Activated CD4-positive, alpha-beta memory T cell treated with anti-CD3 and anti-CD28 coated beads, Interleukin-2, amount 10 ng/mL, durations not matched to agents 7 days and 5 days (primary cell): ENCODE measurements at regions not wholly inside any gene's neighbourhood (a gene's known extent, or its start where the extent isn't known, plus 50 kb on each side); places are given as distances from the start of the nearest gene placed in this dataset.

Experiments used
- CTCF ChIA-PET: fragments of 350-600 bp; sonication (Branson Sonifier 250); formaldehyde crosslinking; loops from one replicate; lab custom pipeline; 2021; ENCODE audit warnings: antibody characterized with exemption, inconsistent platforms; lab: Charles Lee
- POLR2A ChIA-PET: fragments of 350-600 bp; sonication (Branson Sonifier 250); formaldehyde crosslinking; loops from one replicate; lab custom pipeline; 2021; ENCODE audit warnings: antibody characterized with exemption; lab: Charles Lee
- DNase-seq: peaks from one replicate; pipeline ENCODE4 v3.0.0-alpha.2; 2020
- H3K27ac Mint-ChIP-seq: one replicate; pipeline ENCODE4 v1.8.0; 2021; ENCODE audit warnings: mild to moderate bottlenecking, mixed read lengths
- H3K27me3 Mint-ChIP-seq: one replicate; pipeline ENCODE4 v1.8.0; 2021; ENCODE audit warnings: mixed read lengths
- H3K36me3 Mint-ChIP-seq: one replicate; pipeline ENCODE4 v1.8.0; 2021; ENCODE audit warnings: low read depth, mixed read lengths
- H3K4me1 Mint-ChIP-seq: one replicate; pipeline ENCODE4 v1.8.0; 2021; ENCODE audit warnings: mixed read lengths
- H3K4me3 Mint-ChIP-seq: one replicate; pipeline ENCODE4 v1.8.0; 2021; ENCODE audit warnings: mild to moderate bottlenecking, mixed read lengths
- H3K9me3 Mint-ChIP-seq: one replicate; pipeline ENCODE4 v1.8.0; 2021; ENCODE audit warnings: mixed read lengths

- no peak for DNase-seq
- Mint-ChIP-seq H3K27ac (no peak overlapping the region), H3K36me3 (no peaks in the 10 kb centered on the region), H3K27me3 (peaks cover 8% of the 10 kb centered on the region), H3K4me3 (no peak overlapping the region), H3K4me1 (no peaks in the 10 kb centered on the region), H3K9me3 (no peaks in the 10 kb centered on the region)
- ChIA-PET POLR2A (no interaction called here), CTCF (no interaction called here)
Measured at GRCh38 chr16:77558786-77559185, 124.0 kb upstream of the ADAMTS18 start.

GRCh38 chr16:77562497-77562896 lies 127.7 kb upstream of the ADAMTS18 start:
- H3K9me3 Mint-ChIP-seq: no peaks in the 10 kb centered on the region
- ChIA-PET POLR2A (no interaction called here), CTCF (no interaction called here)
- H3K27ac Mint-ChIP-seq: no peak overlapping the region
- H3K4me1 Mint-ChIP-seq: no peaks in the 10 kb centered on the region
- no peak for DNase-seq
- H3K27me3 Mint-ChIP-seq: peaks cover 7% of the 10 kb centered on the region
- no peak overlapping the region for H3K4me3 Mint-ChIP-seq
- no peaks in the 10 kb centered on the region for H3K36me3 Mint-ChIP-seq

- no peaks in the 10 kb centered on the region for H3K36me3 Mint-ChIP-seq
- POLR2A ChIA-PET: no interaction called here
- no peaks in the 10 kb centered on the region for H3K9me3 Mint-ChIP-seq
- H3K27ac Mint-ChIP-seq: no peak overlapping the region
- DNase-seq: no peak
- H3K27me3 Mint-ChIP-seq: peaks cover 7% of the 10 kb centered on the region
- H3K4me3 Mint-ChIP-seq: no peak overlapping the region
- CTCF ChIA-PET: no interaction called here
- H3K4me1 Mint-ChIP-seq: no peaks in the 10 kb centered on the region
Measured at GRCh38 chr16:77564791-77565390, 130.1 kb upstream of the ADAMTS18 start.

- H3K36me3 Mint-ChIP-seq: no peaks in the 10 kb centered on the region
- no peak overlapping the region for H3K27ac Mint-ChIP-seq
- ChIA-PET CTCF (no interaction called here), POLR2A (no interaction called here)
- DNase-seq: no peak
- no peaks in the 10 kb centered on the region for H3K4me1 Mint-ChIP-seq
- H3K27me3 Mint-ChIP-seq: peaks cover 9% of the 10 kb centered on the region
- H3K9me3 Mint-ChIP-seq: no peaks in the 10 kb centered on the region
- H3K4me3 Mint-ChIP-seq: no peak overlapping the region
Measured at GRCh38 chr16:77569406-77569805, 134.6 kb upstream of the ADAMTS18 start.

- POLR2A ChIA-PET: no interaction called here
- CTCF ChIA-PET: interaction anchor here (1.8 kb wide), 1 partner anchor 14 kb away, joined by 9 read pairs; no protein-coding TSS in a partner anchor
- Mint-ChIP-seq H3K4me3 (no peak overlapping the region), H3K4me1 (no peaks in the 10 kb centered on the region), H3K27ac (no peak overlapping the region), H3K27me3 (peaks cover 7% of the 10 kb centered on the region), H3K36me3 (no peaks in the 10 kb centered on the region), H3K9me3 (no peaks in the 10 kb centered on the region)
- DNase-seq: no peak
Measured at GRCh38 chr16:77570574-77570973, 135.7 kb upstream of the ADAMTS18 start.

GRCh38 chr16:77571115-77571862 lies 136.5 kb upstream of the ADAMTS18 start:
- Mint-ChIP-seq H3K27me3 (peaks cover 5% of the 10 kb centered on the region), H3K4me3 (no peak overlapping the region), H3K9me3 (no peaks in the 10 kb centered on the region), H3K36me3 (no peaks in the 10 kb centered on the region), H3K4me1 (no peaks in the 10 kb centered on the region), H3K27ac (no peak overlapping the region)
- POLR2A ChIA-PET: no interaction called here
- CTCF ChIA-PET: interaction anchor here (1.8 kb wide), 1 partner anchor 14 kb away, joined by 9 read pairs; no protein-coding TSS in a partner anchor
- no peak for DNase-seq

GRCh38 chr16:77574867-77575624 lies 140.2 kb upstream of the ADAMTS18 start:
- Mint-ChIP-seq H3K4me3 (no peak overlapping the region), H3K9me3 (no peaks in the 10 kb centered on the region), H3K36me3 (no peaks in the 10 kb centered on the region), H3K27ac (no peak overlapping the region), H3K4me1 (peaks cover 2% of the 10 kb centered on the region), H3K27me3 (peaks cover 5% of the 10 kb centered on the region)
- ChIA-PET POLR2A (no interaction called here), CTCF (no interaction called here)
- no peak for DNase-seq

- CTCF ChIA-PET: interaction anchor here (1.2 kb wide), 1 partner anchor 342 kb away, joined by 3 read pairs; no protein-coding TSS in a partner anchor
- Mint-ChIP-seq H3K27ac (no peak overlapping the region), H3K4me1 (peaks cover 4% of the 10 kb centered on the region), H3K9me3 (no peaks in the 10 kb centered on the region), H3K4me3 (no peak overlapping the region), H3K36me3 (no peaks in the 10 kb centered on the region), H3K27me3 (peaks cover 8% of the 10 kb centered on the region)
- POLR2A ChIA-PET: no interaction called here
- no peak for DNase-seq
Measured at GRCh38 chr16:77579351-77579891, 142.9 kb upstream of the NUDT7 start.

GRCh38 chr16:77581706-77582105 lies 140.6 kb upstream of the NUDT7 start:
- POLR2A ChIA-PET: no interaction called here
- Mint-ChIP-seq H3K27me3 (peaks cover 8% of the 10 kb centered on the region), H3K4me3 (no peak overlapping the region), H3K9me3 (no peaks in the 10 kb centered on the region), H3K4me1 (peaks cover 21% of the 10 kb centered on the region), H3K27ac (no peak overlapping the region), H3K36me3 (no peaks in the 10 kb centered on the region)
- no peak for DNase-seq
- CTCF ChIA-PET: interaction anchor here (0.6 to 3.8 kb wide), 3 partner anchors 328 to 346 kb away, joined by 3 to 41 read pairs (median 3); no protein-coding TSS in a partner anchor

GRCh38 chr16:77584205-77584859 lies 138.0 kb upstream of the NUDT7 start:
- no peaks in the 10 kb centered on the region for H3K9me3 Mint-ChIP-seq
- DNase-seq: peak; percentile 46
- H3K4me3 Mint-ChIP-seq: no peak overlapping the region
- peaks cover 21% of the 10 kb centered on the region for H3K4me1 Mint-ChIP-seq
- ChIA-PET CTCF (interaction anchor here (0.7 to 3.8 kb wide), 9 partner anchors 8 to 522 kb away, joined by 3 to 41 read pairs (median 4); no protein-coding TSS in a partner anchor), POLR2A (no interaction called here)
- no peaks in the 10 kb centered on the region for H3K36me3 Mint-ChIP-seq
- H3K27ac Mint-ChIP-seq: no peak overlapping the region
- H3K27me3 Mint-ChIP-seq: peaks cover 13% of the 10 kb centered on the region

GRCh38 chr16:77585379-77586251 lies 136.7 kb upstream of the NUDT7 start:
- POLR2A ChIA-PET: interaction anchor here (1.1 kb wide), 1 partner anchor 373 kb away, joined by 3 read pairs; no protein-coding TSS in a partner anchor

GRCh38 chr16:77588389-77588788 lies 133.9 kb upstream of the NUDT7 start:
- Mint-ChIP-seq H3K27me3 (peaks cover 6% of the 10 kb centered on the region), H3K27ac (no peak overlapping the region), H3K36me3 (no peaks in the 10 kb centered on the region), H3K4me3 (no peak overlapping the region), H3K4me1 (peaks cover 19% of the 10 kb centered on the region), H3K9me3 (no peaks in the 10 kb centered on the region)
- POLR2A ChIA-PET: no interaction called here
- CTCF ChIA-PET: no interaction called here
- DNase-seq: no peak

More at GRCh38 chr16:77585379-77586251, 136.7 kb upstream of the NUDT7 start:
- peaks cover 19% of the 10 kb centered on the region for H3K4me1 Mint-ChIP-seq
- H3K27ac Mint-ChIP-seq: peak overlapping the region; percentile 21
- H3K27me3 Mint-ChIP-seq: peaks cover 13% of the 10 kb centered on the region
- no peaks in the 10 kb centered on the region for H3K36me3 Mint-ChIP-seq
- DNase-seq: peak; percentile 31
- H3K9me3 Mint-ChIP-seq: no peaks in the 10 kb centered on the region
- CTCF ChIA-PET: interaction anchor here (0.6 to 1.9 kb wide), 6 partner anchors 15 to 351 kb away, joined by 3 to 9 read pairs (median 4); no protein-coding TSS in a partner anchor
- H3K4me3 Mint-ChIP-seq: no peak overlapping the region
